Stimulated activated CD8-positive, alpha-beta memory T cell treated with anti-CD3 and anti-CD28 coated beads, Interleukin-4, amount 100 ng/mL, for 4 hours (primary cell): ENCODE measurements at regions not wholly inside any gene's neighbourhood (a gene's known extent, or its start where the extent isn't known, plus 50 kb on each side); places are given as distances from the start of the nearest gene placed in this dataset.

Source experiments
- DNase-seq, 2 donors: peaks; one replicate each; pipeline ENCODE4 v3.0.0-alpha.2; 2020; ENCODE audit warnings: low read depth in 2 of 2, low spot score in 1 of 2

- DNase-seq: no peak
Measured at GRCh38 chr6:4383910-4384638, 248.7 kb upstream of the ECI2 start.

- no peak for DNase-seq
Measured at GRCh38 chr6:4382362-4382853, 247.0 kb upstream of the ECI2 start.

GRCh38 chr6:4381381-4381780 lies 246.0 kb upstream of the ECI2 start:
- DNase-seq: no peak

GRCh38 chr6:4380881-4381281 lies 245.5 kb upstream of the ECI2 start:
- DNase-seq: no peak

- no peak for DNase-seq
Measured at GRCh38 chr6:4379958-4380357, 244.6 kb upstream of the ECI2 start.

GRCh38 chr6:4378319-4378996 lies 243.1 kb upstream of the ECI2 start:
- DNase-seq: no peak

- no peak for DNase-seq
Measured at GRCh38 chr6:4377603-4378002, 242.2 kb upstream of the ECI2 start.

GRCh38 chr6:4374216-4374615 lies 238.8 kb upstream of the ECI2 start:
- DNase-seq: no peak

GRCh38 chr6:4372866-4373265 lies 237.5 kb upstream of the ECI2 start:
- DNase-seq: no peak

GRCh38 chr6:4371207-4371921 lies 236.0 kb upstream of the ECI2 start:
- no peak for DNase-seq

GRCh38 chr6:4370066-4370465 lies 234.7 kb upstream of the ECI2 start:
- no peak for DNase-seq

GRCh38 chr6:4369616-4370015 lies 234.2 kb upstream of the ECI2 start:
- no peak for DNase-seq

- no peak for DNase-seq
Measured at GRCh38 chr6:4368649-4369048, 233.3 kb upstream of the ECI2 start.

GRCh38 chr6:4367643-4368042 lies 232.3 kb upstream of the ECI2 start:
- no peak for DNase-seq

- DNase-seq: no peak
Measured at GRCh38 chr6:4366635-4367395, 231.4 kb upstream of the ECI2 start.

GRCh38 chr6:4365686-4366085 lies 230.3 kb upstream of the ECI2 start:
- no peak for DNase-seq

GRCh38 chr6:4364711-4365110 lies 229.3 kb upstream of the ECI2 start:
- DNase-seq: no peak

- DNase-seq: no peak
Measured at GRCh38 chr6:4364172-4364571, 228.8 kb upstream of the ECI2 start.

GRCh38 chr6:4363656-4364055 lies 228.3 kb upstream of the ECI2 start:
- DNase-seq: no peak

- DNase-seq: no peak
Measured at GRCh38 chr6:4362326-4362725, 227.0 kb upstream of the ECI2 start.

- no peak for DNase-seq
Measured at GRCh38 chr6:4360920-4361319, 225.5 kb upstream of the ECI2 start.
